GM12878 (cell line): ENCODE measurements at regions not wholly inside any gene's neighbourhood (a gene's known extent, or its start where the extent isn't known, plus 50 kb on each side); places are given as distances from the start of the nearest gene placed in this dataset.

Experiments
- ATAC-seq: fragments of 200-7000 bp; cut with Tn5 transposase; 3 replicates; pipeline ENCODE4 v1.9.1; 2020; ENCODE audit warnings: mild to moderate bottlenecking, moderate library complexity
- BruUV-seq: library from RNA; stranded (reverse); fragments of 400-500 nt; replicated peaks from 2 replicates; lab custom pipeline; 2021; lab: Mats Ljungman, UMichigan
- CTCF ChIA-PET: fragments of 300-600 bp; sonication (Branson Sonifier 250); formaldehyde crosslinking; extraction: SDS; loops from one replicate; lab custom pipeline; 2021; ENCODE audit warnings: inconsistent platforms; lab: Yijun Ruan, JAX
- POLR2A ChIA-PET: fragments of 350-600 bp; formaldehyde crosslinking; extraction: SDS; loops from one replicate; lab custom pipeline; 2021; ENCODE audit warnings: inconsistent platforms; lab: Charles Lee
- RAD21 ChIA-PET: fragments of 300-600 bp; sonication (Branson Sonifier 250); formaldehyde crosslinking; loops from one replicate; lab custom pipeline; 2023; ENCODE audit warnings: antibody characterized with exemption; ENCODE audit not compliant: unreplicated experiment; lab: Charles Lee
- SMC1A ChIA-PET: fragments of 300-600 bp; sonication (Branson Sonifier 250); formaldehyde crosslinking; loops from one replicate; lab custom pipeline; 2023; ENCODE audit not compliant: unreplicated experiment, uncharacterized antibody; lab: Charles Lee
- DNase-seq: peaks from one replicate; pipeline ENCODE4 v3.0.0-alpha.2; 2011; ENCODE audit warnings: low read depth, low spot score
- FAIRE-seq: peaks from 3 replicates; lab custom pipeline; 2011; peaks lifted over from hg19 to GRCh38; lab: Jason Lieb, UNC
- H2AFZ ChIP-seq: 2 replicates; pipeline ENCODE4 v1.6.0; 2011; ENCODE audit warnings: low read depth, low read length, control low read depth; ENCODE audit not compliant: control insufficient read depth
- H3K27ac ChIP-seq: 2 replicates; pipeline ENCODE4 v1.5.1; 2011; ENCODE audit warnings: control low read depth; ENCODE audit not compliant: control insufficient read depth, insufficient read depth
- H3K27me3 ChIP-seq, 2 experiments: replicated peaks in 1 of 2; 2 replicates each; pipeline versions ENCODE4 v1.6.0 to v1.6.1; 2011; ENCODE audit warnings: low read length in 1 of 2; ENCODE audit not compliant: control insufficient read depth in 2 of 2, insufficient read depth in 2 of 2
- H3K36me3 ChIP-seq, 2 experiments: 2 replicates each; pipeline ENCODE4 v1.5.1; 2011; ENCODE audit warnings: low read length in 1 of 2; ENCODE audit not compliant: control insufficient read depth in 2 of 2, insufficient read depth in 2 of 2
- H3K4me1 ChIP-seq: 2 replicates; pipeline ENCODE4 v1.6.1; 2011; ENCODE audit warnings: mild to moderate bottlenecking, low read length, moderate library complexity, mixed read lengths; ENCODE audit not compliant: control insufficient read depth, insufficient read depth
- H3K4me2 ChIP-seq: 2 replicates; pipeline ENCODE4 v1.6.0; 2011; ENCODE audit warnings: control low read depth; ENCODE audit not compliant: control insufficient read depth, insufficient read depth
- H3K4me3 ChIP-seq: fragments of 200-600 bp; sonication (generic); 2 replicates; pipeline ENCODE4 v1.5.1; 2016
- H3K79me2 ChIP-seq: 2 replicates; pipeline ENCODE4 v1.6.0; 2011; ENCODE audit warnings: low read length; ENCODE audit not compliant: control insufficient read depth, insufficient read depth
- H3K9ac ChIP-seq: 2 replicates; pipeline ENCODE4 v1.8.0; 2011; ENCODE audit warnings: low read length, control low read depth, mixed read lengths; ENCODE audit not compliant: control insufficient read depth, insufficient read depth
- H3K9me3 ChIP-seq: replicated peaks from 3 replicates; pipeline ENCODE4 v1.5.1; 2011; ENCODE audit warnings: mild to moderate bottlenecking, low read length; ENCODE audit not compliant: control insufficient read depth, insufficient read depth
- H4K20me1 ChIP-seq: 2 replicates; pipeline ENCODE4 v1.6.0; 2011; ENCODE audit not compliant: control insufficient read depth, insufficient read depth
- ATF3 ChIP-seq: IDR thresholded peaks from 2 replicates; pipeline ENCODE4 v1.6.1; 2011; ENCODE audit warnings: low read depth, mild to moderate bottlenecking, low read length, moderate library complexity, borderline replicate concordance; ENCODE audit errors: extremely low read depth
- BMI1 ChIP-seq: fragments of 450-650 bp; IDR thresholded peaks from 2 replicates; pipeline ENCODE4 v1.6.1; 2016; ENCODE audit warnings: mild to moderate bottlenecking, moderate library complexity, borderline replicate concordance
- CUX1 ChIP-seq: IDR thresholded peaks from 2 replicates; pipeline ENCODE4 v1.6.1; 2012; ENCODE audit warnings: improper control_type of control experiment, low read depth, low read length; ENCODE audit not compliant: insufficient replicate concordance
- FOXM1 ChIP-seq: IDR thresholded peaks from 2 replicates; pipeline ENCODE4 v1.6.1; 2012; ENCODE audit warnings: low read depth, mild to moderate bottlenecking, inconsistent platforms, low read length, moderate library complexity
- IKZF1 ChIP-seq: fragments of 450-650 bp; conservative IDR thresholded peaks from 2 replicates; pipeline ENCODE4 v1.6.1; 2017; ENCODE audit warnings: antibody characterized with exemption, mild to moderate bottlenecking
- JUNB ChIP-seq: IDR thresholded peaks from 2 replicates; pipeline ENCODE4 v1.6.1; 2016; ENCODE audit warnings: antibody characterized with exemption, mild to moderate bottlenecking
- KLF5 ChIP-seq: fragments of 450-650 bp; IDR thresholded peaks from 2 replicates; pipeline ENCODE4 v1.6.1; 2014; ENCODE audit warnings: mild to moderate bottlenecking; ENCODE audit not compliant: partially characterized antibody
- RAD51 ChIP-seq: fragments of 450-650 bp; IDR thresholded peaks from 2 replicates; pipeline ENCODE4 v1.6.1; 2016; ENCODE audit warnings: moderate library complexity, mild to moderate bottlenecking, inconsistent platforms
- SIX5 ChIP-seq: IDR thresholded peaks from 2 replicates; pipeline ENCODE4 v1.6.1; 2011; ENCODE audit warnings: mild to moderate bottlenecking, low read depth, low read length, moderate library complexity; ENCODE audit not compliant: severe bottlenecking
- SP1 ChIP-seq: IDR thresholded peaks from one replicate; pipeline ENCODE4 v1.6.1; 2011; ENCODE audit warnings: low read depth, low read length
- TBL1XR1 ChIP-seq: IDR thresholded peaks from 2 replicates; pipeline ENCODE4 v1.6.1; 2012; ENCODE audit warnings: low read depth, low read length, improper control_type of control experiment
- WGBS: methylation state at CpG from one replicate; pipeline ENCODE4 v1.1.6; 2016; ENCODE audit warnings: low lambda C conversion rate; ENCODE audit not compliant: insufficient replicate concordance, insufficient coverage; ENCODE audit errors: missing lambda C conversion rate; 5-methylcytosine and 5-hydroxymethylcytosine counted together
- in situ Hi-C: fragments of 300-500 bp; cut with MboI; formaldehyde crosslinking; loops from 9 replicates; pipeline ENCODE4 v1.14.3; 2018; ENCODE audit warnings: mixed read lengths
- intact Hi-C: fragments of 100-400 bp; cut with micrococcal nuclease; formaldehyde crosslinking; loops from one replicate; pipeline ENCODE4 v1.14.2; 2022; ENCODE audit not compliant: unreplicated experiment
- TF ChIP-seq, protein P1 (sequence below): fragments of 150-350 bp; IDR thresholded peaks from 2 replicates; pipeline ENCODE4 v1.6.1; 2014; ENCODE audit warnings: mild to moderate bottlenecking, low read depth, low read length

DNA sequence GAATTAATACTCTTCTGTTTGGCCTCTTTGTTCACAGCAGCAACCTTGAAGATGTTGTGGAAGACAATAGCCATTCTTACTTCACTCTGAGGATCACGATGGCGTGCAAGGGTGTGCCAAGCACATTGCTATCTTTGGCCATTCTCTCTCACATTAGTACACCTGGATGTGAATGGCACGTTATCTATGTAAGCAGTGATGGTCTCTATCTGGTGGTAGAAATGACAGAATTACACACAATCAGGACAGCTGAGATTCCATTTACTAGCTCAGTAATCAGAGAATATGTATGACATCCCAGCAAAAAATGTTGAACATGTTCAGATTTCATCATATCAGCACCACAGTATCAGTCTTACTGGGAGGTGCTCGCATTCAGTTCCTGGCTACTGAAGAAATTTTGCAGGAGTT lies 116.2 kb downstream of the LCA5 start (continued):
- TF ChIP-seq, protein P1, sequence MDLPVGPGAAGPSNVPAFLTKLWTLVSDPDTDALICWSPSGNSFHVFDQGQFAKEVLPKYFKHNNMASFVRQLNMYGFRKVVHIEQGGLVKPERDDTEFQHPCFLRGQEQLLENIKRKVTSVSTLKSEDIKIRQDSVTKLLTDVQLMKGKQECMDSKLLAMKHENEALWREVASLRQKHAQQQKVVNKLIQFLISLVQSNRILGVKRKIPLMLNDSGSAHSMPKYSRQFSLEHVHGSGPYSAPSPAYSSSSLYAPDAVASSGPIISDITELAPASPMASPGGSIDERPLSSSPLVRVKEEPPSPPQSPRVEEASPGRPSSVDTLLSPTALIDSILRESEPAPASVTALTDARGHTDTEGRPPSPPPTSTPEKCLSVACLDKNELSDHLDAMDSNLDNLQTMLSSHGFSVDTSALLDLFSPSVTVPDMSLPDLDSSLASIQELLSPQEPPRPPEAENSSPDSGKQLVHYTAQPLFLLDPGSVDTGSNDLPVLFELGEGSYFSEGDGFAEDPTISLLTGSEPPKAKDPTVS: no peak
- TF ChIP-seq SP1 (no peak), BMI1 (no peak), IKZF1 (no peak)

GRCh38 chr6:79420054-79420453 lies 117.2 kb downstream of the LCA5 start:
- Histone ChIP-seq H3K9me3 (no peaks in the 10 kb centered on the region), H3K27ac (no peak overlapping the region), H2AFZ (peak overlapping the region; percentile 29), H3K4me1 (no peaks in the 10 kb centered on the region), H3K27me3 (no peaks in the 10 kb centered on the region), H3K4me2 (no peak overlapping the region), H3K4me3 (no peak overlapping the region), H3K36me3 (no peaks in the 10 kb centered on the region), H4K20me1 (no peaks in the 10 kb centered on the region), H3K79me2 (no peaks in the 10 kb centered on the region), H3K9ac (no peak overlapping the region)
- POLR2A ChIA-PET: no interaction called here
- SMC1A ChIA-PET: interaction anchor here (1.4 kb wide), 1 partner anchor 11 kb away, joined by 5 read pairs; no protein-coding TSS in a partner anchor
- TF ChIP-seq ATF3 (peak; percentile 33; the same call in 1 of the 2 replicates), TBL1XR1 (no peak), KLF5 (no peak), FOXM1 (no peak), JUNB (peak; percentile 36; the same call in 1 of the 2 replicates), SIX5 (peak; percentile 64), CUX1 (no peak), RAD51 (peak; percentile 51; the same call in 1 of the 2 replicates)
- no peak for FAIRE-seq
- WGBS: 4% methylated on average over 1 of the region's 1 CpG
- peak; percentile 62 for ATAC-seq
- intact Hi-C loops: no loop called here
- RAD21 ChIA-PET: no interaction called here
- no TSS peak for BruUV-seq
- CTCF ChIA-PET: interaction anchor here (1.3 kb wide), 1 partner anchor 34 kb away, joined by 3 read pairs; no protein-coding TSS in a partner anchor
- no peak for DNase-seq
- in situ Hi-C loops: no loop called here
